ENCODE measurements at regions not wholly inside any gene's neighbourhood (a gene's known extent, or its start where the extent isn't known, plus 50 kb on each side); places are given as distances from the start of the nearest gene placed in this dataset.

GRCh38 chr15:77557564-77557963 lies 75.1 kb downstream of the LINGO1 start:
- DNase-seq (ENCODE audit: low read depth in 3 of 3, low spot score in 1 of 3), result no peak

- DNase-seq (ENCODE audit: low read depth in 3 of 3, low spot score in 1 of 3), result no peak
Observed at GRCh38 chr15:77557144-77557543, 75.6 kb downstream of the LINGO1 start.

GRCh38 chr15:77556622-77557021 lies 76.1 kb downstream of the LINGO1 start:
- DNase-seq (ENCODE audit: low read depth in 3 of 3, low spot score in 1 of 3), result no peak

DNA sequence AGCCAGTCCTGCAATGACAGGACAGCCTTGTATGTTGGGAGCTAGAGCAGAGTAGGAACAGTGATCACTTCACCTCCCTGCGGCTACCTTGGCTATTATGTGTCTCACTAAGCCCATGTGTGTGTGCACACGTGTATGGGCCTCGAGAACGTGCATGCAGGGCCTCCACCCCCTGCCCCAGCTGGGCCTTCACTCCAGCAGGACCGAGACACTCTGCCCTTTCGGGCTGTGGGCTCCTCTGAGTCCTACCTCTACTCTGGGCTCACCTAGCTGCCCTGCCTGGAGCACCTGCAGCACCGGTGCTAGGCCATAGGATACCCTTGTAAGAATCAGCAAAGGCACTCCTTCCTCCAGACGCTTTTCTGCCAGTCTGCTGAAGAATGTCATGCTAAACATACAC lies 77.5 kb downstream of the LINGO1 start:
- DNase-seq (ENCODE audit: low read depth in 3 of 3, low spot score in 1 of 3), result no peak

GRCh38 chr15:77554306-77555080 lies 78.2 kb downstream of the LINGO1 start:
- no peak for DNase-seq (ENCODE audit: low read depth in 3 of 3, low spot score in 1 of 3)

DNA sequence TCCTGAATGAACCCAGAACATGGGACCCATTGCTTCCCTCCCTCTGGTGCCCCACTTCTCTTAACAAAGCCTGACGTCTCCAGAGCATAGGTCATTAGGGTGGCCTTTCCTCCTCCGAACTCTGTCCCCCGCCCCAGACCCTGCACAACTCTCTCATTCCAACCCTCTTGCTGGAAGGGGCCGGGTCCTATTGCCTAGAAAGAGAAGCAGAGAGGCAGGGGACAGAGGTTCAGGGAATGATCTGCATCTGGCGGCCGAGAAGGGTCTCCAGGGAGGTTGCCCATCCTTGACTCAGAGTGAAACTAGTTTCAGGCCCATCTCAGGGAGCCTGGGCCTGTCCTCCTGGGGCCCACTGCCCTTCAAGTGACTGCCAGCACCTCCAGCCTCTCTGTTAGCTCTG lies 79.0 kb downstream of the LINGO1 start:
- no peak for DNase-seq (ENCODE audit: low read depth in 3 of 3, low spot score in 1 of 3)

DNA sequence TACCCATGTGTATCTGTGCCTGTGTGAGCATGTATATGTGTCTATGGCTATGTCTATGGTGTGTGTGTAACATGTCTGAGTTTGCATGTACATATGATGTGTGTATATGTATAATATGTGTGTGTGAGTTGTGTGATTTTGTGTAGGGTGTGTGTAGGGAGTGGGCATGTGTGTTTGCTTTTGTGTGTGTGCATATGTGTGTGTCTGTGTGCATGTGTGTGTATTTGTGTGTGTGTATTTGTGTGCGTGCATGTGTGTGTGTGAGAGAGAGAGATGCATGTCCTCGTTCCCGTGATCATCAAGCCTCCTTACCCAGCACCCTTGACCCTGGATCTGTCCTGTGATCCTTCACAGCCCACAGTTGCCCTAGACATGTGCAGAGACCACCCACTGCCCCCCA lies 79.5 kb downstream of the LINGO1 start:
- DNase-seq (ENCODE audit: low read depth in 3 of 3, low spot score in 1 of 3), result no peak

DNA sequence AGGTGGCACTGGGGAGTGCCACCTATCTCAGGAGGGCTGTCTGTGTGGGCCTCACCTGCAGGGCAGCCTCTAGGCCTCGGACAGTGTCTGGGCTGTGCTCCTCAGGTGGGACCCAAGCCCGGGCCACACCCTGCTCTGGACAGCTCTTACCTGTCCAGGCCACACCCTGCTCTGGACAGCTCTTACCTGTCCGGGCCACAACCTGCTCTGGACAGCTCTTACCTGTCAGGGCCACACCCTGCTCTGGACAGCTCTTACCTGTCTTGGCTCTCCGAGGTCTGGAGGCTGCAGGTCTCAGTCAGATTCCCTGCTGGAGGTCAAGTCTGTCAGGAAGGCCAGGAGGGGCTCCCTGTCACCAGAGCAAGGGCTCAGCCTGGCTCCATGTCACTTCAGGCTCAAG lies 80.6 kb downstream of the LINGO1 start:
- DNase-seq (ENCODE audit: low read depth in 3 of 3, low spot score in 1 of 3), result no peak

- no peak for DNase-seq (ENCODE audit: low read depth in 3 of 3, low spot score in 1 of 3)
Observed at GRCh38 chr15:77550301-77551251, 82.1 kb downstream of the LINGO1 start.

DNA sequence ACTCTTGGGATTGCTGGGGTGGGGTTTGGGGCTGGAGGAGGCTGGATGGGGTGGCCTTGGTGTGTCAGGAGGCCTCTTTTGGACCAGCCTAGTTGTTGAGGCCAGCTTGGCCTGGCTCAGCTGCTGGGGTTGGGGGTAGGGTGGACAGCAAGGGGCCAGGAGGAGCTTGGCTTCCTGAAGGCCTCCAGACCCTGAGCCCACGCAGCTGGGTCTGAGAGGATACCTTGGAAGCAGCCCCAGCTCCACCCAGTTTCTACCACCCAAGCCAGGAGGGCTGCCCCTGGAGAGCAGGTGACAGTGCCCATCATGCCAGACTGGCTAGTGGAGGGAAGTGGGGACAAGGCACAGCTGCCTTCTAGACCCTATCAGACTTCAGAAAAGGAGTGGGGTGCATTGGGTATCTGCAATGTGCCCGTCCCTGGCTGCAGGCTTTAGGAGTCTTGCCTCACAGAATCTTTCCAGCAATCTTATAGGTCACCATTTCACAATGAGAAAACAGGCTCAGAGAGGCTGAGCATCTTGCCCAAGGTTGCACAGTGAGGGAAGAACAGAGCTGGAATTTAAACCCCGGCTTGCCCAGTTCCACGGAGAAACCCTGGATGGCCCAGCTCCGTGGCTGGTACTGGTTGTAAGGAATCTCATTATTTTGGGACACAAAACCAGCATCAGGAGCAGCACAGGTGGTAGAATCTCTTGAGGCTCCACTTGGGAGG lies 83.0 kb downstream of the LINGO1 start:
- no peak for DNase-seq (ENCODE audit: low read depth in 3 of 3, low spot score in 1 of 3)

DNA sequence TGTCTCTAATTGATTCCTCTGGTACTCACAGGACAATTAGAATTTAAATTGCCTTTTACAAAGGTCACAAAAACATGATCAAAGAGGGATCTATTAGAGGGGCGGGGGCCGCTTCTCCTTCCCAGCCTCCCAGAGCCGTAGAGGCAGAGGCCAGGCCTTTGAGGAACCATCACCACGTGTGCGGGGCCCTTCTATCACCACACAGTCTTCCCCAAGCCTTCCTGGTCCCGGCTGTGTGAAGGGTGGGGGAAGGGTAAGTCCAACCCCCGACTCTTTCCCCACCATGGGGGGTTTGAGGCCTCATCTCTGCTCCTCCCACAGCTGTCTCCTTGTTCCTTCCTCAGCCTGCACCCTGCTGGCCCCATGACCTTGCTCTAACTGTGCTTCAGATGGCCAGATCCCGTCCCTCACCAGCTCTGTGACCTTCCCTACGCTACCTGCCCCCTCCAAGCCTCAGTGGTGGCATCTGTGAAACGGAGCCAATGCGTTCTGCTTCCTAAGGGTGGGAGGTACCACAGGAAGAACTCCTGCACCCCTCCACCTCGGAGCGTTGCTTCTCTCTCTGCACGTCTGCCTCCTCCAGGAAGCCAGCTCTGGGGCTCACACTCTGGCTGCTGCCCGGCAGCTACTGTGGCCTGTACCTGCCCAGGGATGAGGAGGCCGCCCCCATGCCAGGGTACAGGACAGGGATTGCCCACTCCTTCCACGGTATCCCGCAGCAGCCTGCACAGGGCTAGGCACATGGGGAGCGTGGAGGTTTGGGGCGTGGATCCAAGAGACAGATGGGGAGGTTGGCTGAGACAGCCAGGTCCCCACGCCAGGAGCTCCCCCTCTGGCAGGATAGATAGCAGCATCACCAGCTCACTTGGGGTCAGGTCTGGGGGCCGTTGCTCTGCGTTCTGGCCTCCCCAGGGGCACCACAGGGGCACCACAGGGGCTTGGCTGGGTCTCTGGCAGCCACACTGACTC lies 83.8 kb downstream of the LINGO1 start:
- no peak for DNase-seq (ENCODE audit: low read depth in 3 of 3, low spot score in 1 of 3)

- no peak for DNase-seq (ENCODE audit: low read depth in 3 of 3, low spot score in 1 of 3)
Observed at GRCh38 chr15:77547801-77548588, 84.7 kb downstream of the LINGO1 start.

DNA sequence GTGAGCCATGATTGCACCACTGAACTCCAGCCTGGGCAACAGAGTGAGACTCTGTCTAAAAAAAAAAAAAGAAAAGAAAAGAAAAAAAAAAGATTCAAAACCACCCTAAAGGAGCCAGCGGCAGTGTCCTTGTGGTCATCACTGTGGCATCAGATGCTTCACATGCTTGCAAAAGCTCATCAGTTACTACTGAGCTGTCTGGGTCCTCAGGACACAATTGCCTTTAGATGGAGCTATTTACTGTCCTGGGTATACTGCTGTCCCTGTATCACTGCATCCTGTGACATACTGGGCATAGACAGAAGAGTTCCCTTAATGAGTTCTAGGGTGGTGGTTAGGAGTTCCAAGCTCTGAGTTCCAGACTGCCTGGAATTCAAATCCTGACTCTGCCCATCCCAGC lies 85.8 kb downstream of the LINGO1 start:
- DNase-seq (ENCODE audit: low read depth in 3 of 3, low spot score in 1 of 3), result no peak

DNA sequence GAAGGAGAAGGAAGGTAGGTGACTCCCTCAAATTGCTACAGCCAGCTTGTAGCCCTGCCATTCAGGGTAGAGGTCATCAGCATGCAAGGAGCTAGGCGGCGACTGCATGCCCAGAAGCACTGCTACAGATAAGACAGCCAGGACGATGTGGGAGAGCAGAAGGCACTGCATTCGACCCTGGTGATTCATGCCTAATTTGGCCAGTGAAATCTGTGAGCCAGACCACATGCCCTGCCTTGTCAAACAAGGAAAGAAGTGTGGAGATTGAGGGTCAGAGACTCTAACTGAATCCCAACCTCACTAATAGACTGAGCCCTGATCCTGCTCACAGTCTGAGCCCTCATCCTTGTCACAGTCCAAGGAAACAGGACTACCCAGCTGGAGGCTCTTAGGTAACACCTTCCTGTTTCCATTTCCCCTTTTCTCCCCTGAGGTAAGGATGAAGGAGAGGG lies 86.6 kb downstream of the LINGO1 start:
- no peak for DNase-seq (ENCODE audit: low read depth in 3 of 3, low spot score in 1 of 3)

- no peak for DNase-seq (ENCODE audit: low read depth in 3 of 3, low spot score in 1 of 3)
Observed at GRCh38 chr15:77545058-77545457, 87.7 kb downstream of the LINGO1 start.

- DNase-seq (ENCODE audit: low read depth in 3 of 3, low spot score in 1 of 3), result no peak
Observed at GRCh38 chr15:77544162-77544561, 88.5 kb downstream of the LINGO1 start.

GRCh38 chr15:77543159-77543882 lies 89.4 kb downstream of the LINGO1 start:
- peak; percentile 12 to 70 (median 46) for DNase-seq (ENCODE audit: low read depth in 3 of 3, low spot score in 1 of 3)

DNA sequence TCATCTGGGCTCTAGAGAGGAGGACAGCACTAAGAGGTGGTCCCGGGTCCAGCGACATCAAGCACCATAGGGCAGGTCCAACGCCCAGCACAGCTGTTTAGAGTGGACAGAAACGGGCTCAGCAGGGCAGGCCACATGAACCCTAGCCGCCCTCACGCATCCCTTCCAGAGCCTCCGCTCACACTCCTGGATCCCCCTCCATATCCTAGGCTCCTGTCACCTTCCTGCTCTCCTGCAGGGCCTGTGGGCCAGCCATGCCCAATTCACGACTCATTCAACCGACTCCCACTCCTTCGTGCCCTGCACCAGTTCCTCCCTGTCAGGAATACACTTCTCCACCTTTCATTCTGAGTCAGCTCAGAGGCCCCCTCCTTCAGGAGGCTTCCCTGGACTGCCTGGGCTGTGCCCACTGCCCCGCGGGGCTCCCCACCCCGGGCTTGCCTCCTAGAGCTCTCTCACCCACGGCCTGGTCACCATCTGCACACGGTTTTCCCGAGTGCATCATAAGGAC lies 90.2 kb downstream of the LINGO1 start:
- no peak for DNase-seq (ENCODE audit: low read depth in 3 of 3, low spot score in 1 of 3)
